ENCODE measurements at regions not wholly inside any gene's neighbourhood (a gene's known extent, or its start where the extent isn't known, plus 50 kb on each side); places are given as distances from the start of the nearest gene placed in this dataset.
A peak's percentile ranks its signal among the peaks of the same experiment; 100 is the strongest.

DNA sequence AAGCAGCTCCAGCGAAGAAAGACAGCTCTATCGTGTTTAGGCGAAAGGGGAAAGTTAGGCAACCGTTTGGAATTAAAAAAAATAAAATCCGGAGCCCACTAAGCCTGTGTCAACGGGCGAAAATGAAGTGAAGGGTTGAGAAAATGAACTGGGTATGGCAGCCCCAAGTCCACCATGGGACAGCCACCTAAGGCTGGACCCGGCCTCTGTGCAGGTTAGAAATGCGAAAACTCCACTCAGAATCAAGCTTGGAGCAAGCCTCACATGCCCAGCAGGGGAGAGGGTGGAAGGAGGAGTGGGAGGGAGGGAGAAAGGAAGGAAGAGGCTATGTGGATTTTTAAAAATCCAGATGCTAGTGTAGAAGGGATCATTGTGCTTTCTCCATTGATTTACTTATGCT is 101.2 kb downstream of the IRS2 start:
- Mint-ChIP-seq H3K27me3 (ENCODE audit: low read depth in 3 of 3) (peaks cover 4 to 6% (median 5%) of the 10 kb centered on the region in 3 donors), H3K4me3 (no peak overlapping the region), H3K27ac (no peak overlapping the region), H3K36me3 (no peaks in the 10 kb centered on the region), H3K4me1 (no peaks in the 10 kb centered on the region), H3K9me3 (peaks cover 0 to 2% (median 0%) of the 10 kb centered on the region in 7 donors)
- Histone ChIP-seq H3K9ac (ENCODE audit: insufficient read depth, low read length, poor library complexity, severe bottlenecking) (no peak overlapping the region), H3K4me2 (replicated peaks; ENCODE audit: extremely low read depth, low read length, poor library complexity, severe bottlenecking) (no peak overlapping the region), H2AFZ (ENCODE audit: insufficient read depth, low read depth, low read length, poor library complexity, severe bottlenecking) (no peak overlapping the region), H3K79me2 (ENCODE audit: insufficient read depth, low read length) (no peaks in the 10 kb centered on the region), H3K27me3 (ENCODE audit: control insufficient read depth in 2 of 2, insufficient read depth in 2 of 2, low read length in 2 of 2) (no peaks in the 10 kb centered on the region), H3K27ac (ENCODE audit: low read depth in 1 of 2, low read length in 2 of 2) (no peak overlapping the region), H3K4me1 (ENCODE audit: control insufficient read depth in 1 of 2, insufficient read depth in 2 of 2, low read length in 2 of 2) (no peaks in the 10 kb centered on the region), H3K9me3 (replicated peaks in 1 of 2; ENCODE audit: control insufficient read depth in 1 of 2, insufficient read depth in 1 of 2, low read length in 2 of 2) (no peaks in the 10 kb centered on the region), H3K36me3 (replicated peaks in 1 of 2; ENCODE audit: control insufficient read depth in 1 of 2, insufficient read depth in 2 of 2, low read length in 2 of 2) (no peaks in the 10 kb centered on the region), H4K20me1 (ENCODE audit: insufficient read depth, low read length) (no peaks in the 10 kb centered on the region), H3K4me3 (replicated peaks in 1 of 3; ENCODE audit: low read depth in 2 of 3, low read length in 3 of 3) (no peak overlapping the region)
- intact Hi-C loops (cut with micrococcal nuclease) = no loop called here
- 93% methylated on average over 6 of the region's 9 CpGs for WGBS (ENCODE audit: insufficient coverage)
- DNase-seq = no peak
- TF ChIP-seq, protein P1, sequence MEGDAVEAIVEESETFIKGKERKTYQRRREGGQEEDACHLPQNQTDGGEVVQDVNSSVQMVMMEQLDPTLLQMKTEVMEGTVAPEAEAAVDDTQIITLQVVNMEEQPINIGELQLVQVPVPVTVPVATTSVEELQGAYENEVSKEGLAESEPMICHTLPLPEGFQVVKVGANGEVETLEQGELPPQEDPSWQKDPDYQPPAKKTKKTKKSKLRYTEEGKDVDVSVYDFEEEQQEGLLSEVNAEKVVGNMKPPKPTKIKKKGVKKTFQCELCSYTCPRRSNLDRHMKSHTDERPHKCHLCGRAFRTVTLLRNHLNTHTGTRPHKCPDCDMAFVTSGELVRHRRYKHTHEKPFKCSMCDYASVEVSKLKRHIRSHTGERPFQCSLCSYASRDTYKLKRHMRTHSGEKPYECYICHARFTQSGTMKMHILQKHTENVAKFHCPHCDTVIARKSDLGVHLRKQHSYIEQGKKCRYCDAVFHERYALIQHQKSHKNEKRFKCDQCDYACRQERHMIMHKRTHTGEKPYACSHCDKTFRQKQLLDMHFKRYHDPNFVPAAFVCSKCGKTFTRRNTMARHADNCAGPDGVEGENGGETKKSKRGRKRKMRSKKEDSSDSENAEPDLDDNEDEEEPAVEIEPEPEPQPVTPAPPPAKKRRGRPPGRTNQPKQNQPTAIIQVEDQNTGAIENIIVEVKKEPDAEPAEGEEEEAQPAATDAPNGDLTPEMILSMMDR (IDR thresholded peaks at IDR 0.05) = no peak

DNA sequence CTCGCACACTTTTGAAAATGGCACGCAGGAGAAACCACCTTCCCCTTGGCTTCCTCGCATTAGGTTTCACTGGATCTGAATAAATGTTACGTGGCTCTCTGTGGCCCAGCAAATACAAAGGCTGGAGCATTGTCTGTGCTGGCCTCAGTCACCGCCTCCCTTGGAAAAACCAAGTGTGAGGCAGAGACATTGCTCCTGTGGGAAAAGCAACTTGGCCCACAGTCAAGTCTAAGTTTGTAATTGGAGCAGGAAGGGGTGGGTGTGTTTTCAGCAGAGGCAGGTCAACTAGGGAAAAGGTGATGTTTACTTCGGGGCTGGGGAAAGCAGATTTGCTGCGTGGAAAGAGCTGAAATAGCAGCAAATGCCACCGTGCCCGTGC is 101.6 kb downstream of the IRS2 start:
- Mint-ChIP-seq H3K36me3 (no peaks in the 10 kb centered on the region), H3K27ac (peak overlapping the region in 2 of 7 donors; percentile 4 to 12), H3K4me1 (no peaks in the 10 kb centered on the region), H3K27me3 (ENCODE audit: low read depth in 3 of 3) (peaks cover 4 to 6% (median 5%) of the 10 kb centered on the region in 3 donors), H3K9me3 (peaks cover 0 to 2% (median 0%) of the 10 kb centered on the region in 7 donors), H3K4me3 (no peak overlapping the region)
- H3K4me1 ChIP-seq (ENCODE audit: control insufficient read depth in 1 of 2, insufficient read depth in 2 of 2, low read length in 2 of 2) = no peaks in the 10 kb centered on the region
- H2AFZ ChIP-seq (ENCODE audit: insufficient read depth, low read depth, low read length, poor library complexity, severe bottlenecking) = no peak overlapping the region
- no peaks in the 10 kb centered on the region for H3K9me3 ChIP-seq (replicated peaks in 1 of 2; ENCODE audit: control insufficient read depth in 1 of 2, insufficient read depth in 1 of 2, low read length in 2 of 2)
- no peak overlapping the region for H3K4me2 ChIP-seq (replicated peaks; ENCODE audit: extremely low read depth, low read length, poor library complexity, severe bottlenecking)
- DNase-seq = no peak
- intact Hi-C loops (cut with micrococcal nuclease) = no loop called here
- no peaks in the 10 kb centered on the region for H4K20me1 ChIP-seq (ENCODE audit: insufficient read depth, low read length)
- H3K79me2 ChIP-seq (ENCODE audit: insufficient read depth, low read length) = no peaks in the 10 kb centered on the region
- TF ChIP-seq, protein P1 (IDR thresholded peaks at IDR 0.05) = no peak
- no peak overlapping the region for H3K9ac ChIP-seq (ENCODE audit: insufficient read depth, low read length, poor library complexity, severe bottlenecking)
- H3K4me3 ChIP-seq (replicated peaks in 1 of 3; ENCODE audit: low read depth in 2 of 3, low read length in 3 of 3) = no peak overlapping the region
- no peak overlapping the region for H3K27ac ChIP-seq (ENCODE audit: low read depth in 1 of 2, low read length in 2 of 2)
- no peaks in the 10 kb centered on the region for H3K36me3 ChIP-seq (replicated peaks in 1 of 2; ENCODE audit: control insufficient read depth in 1 of 2, insufficient read depth in 2 of 2, low read length in 2 of 2)
- no peaks in the 10 kb centered on the region for H3K27me3 ChIP-seq (ENCODE audit: control insufficient read depth in 2 of 2, insufficient read depth in 2 of 2, low read length in 2 of 2)
- 96% methylated on average over 9 of the region's 9 CpGs for WGBS (ENCODE audit: insufficient coverage)

Data from CD14-positive monocyte (primary cell).